NCI-H1417 treated with DMSO at 0.1 percent for 48 hours (cell line): ENCODE measurements at regions not wholly inside any gene's neighbourhood (a gene's known extent, or its start where the extent isn't known, plus 50 kb on each side); places are given as distances from the start of the nearest gene placed in this dataset.

ENCODE experiments used
- DNase-seq: peaks from one replicate; lab custom pipeline; 2025; lab: John Stamatoyannopoulos, UW

DNA sequence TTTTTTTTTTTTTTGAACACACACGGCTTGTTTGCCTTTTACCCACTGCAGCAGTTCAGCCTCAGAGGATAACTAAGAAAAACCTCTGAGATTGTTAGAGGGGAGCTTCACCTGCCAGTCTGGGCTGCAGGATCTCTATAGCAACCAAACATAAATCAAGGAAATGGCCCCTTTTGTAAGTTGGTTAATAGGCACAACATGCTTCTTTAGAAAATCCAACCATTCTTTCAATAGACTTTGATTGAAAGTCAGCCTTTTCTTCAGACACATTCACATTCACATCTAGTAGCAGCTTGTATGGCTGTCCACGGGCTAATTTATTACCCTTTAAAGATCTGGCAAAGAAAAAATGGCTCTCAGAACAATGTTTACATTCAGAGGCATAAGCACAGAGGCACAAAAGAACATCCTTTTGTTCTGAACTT lies 136.6 kb upstream of the RARB start:
- peak; percentile 35 for DNase-seq

- DNase-seq, result no peak
These were observed 136.0 kb upstream of the RARB start for GRCh38 chr3:25292036-25292435.

DNA sequence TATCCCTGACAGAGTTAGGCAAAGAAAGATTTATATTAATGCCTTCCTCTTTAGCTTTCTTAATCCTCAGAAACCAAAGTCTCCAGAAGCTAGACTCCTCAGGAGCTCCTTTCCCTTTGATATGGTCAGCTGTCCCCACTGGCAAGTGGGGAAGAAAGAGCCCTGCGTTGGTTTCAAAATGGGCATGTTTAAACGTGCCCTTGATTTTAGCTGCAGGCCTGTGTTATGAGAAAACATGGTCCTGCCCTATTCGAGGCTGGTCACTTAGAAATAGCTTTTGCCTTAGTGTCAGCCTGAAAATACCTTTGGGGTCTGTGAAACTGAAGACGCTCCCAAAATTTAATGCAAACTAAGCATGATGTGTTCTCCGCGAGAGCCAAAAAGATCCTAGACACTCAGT lies 135.5 kb upstream of the RARB start:
- no peak for DNase-seq

GRCh38 chr3:25293736-25294135 lies 134.3 kb upstream of the RARB start:
- DNase-seq, result no peak

- DNase-seq, result no peak
These were observed 133.8 kb upstream of the RARB start for GRCh38 chr3:25294169-25294805.

- no peak for DNase-seq
These were observed 130.1 kb upstream of the RARB start for GRCh38 chr3:25297667-25298585.

GRCh38 chr3:25300141-25300540 lies 127.9 kb upstream of the RARB start:
- no peak for DNase-seq

- DNase-seq, result no peak
These were observed 123.1 kb upstream of the RARB start for GRCh38 chr3:25304916-25305315.

GRCh38 chr3:25306066-25306465 lies 122.0 kb upstream of the RARB start:
- no peak for DNase-seq

DNA sequence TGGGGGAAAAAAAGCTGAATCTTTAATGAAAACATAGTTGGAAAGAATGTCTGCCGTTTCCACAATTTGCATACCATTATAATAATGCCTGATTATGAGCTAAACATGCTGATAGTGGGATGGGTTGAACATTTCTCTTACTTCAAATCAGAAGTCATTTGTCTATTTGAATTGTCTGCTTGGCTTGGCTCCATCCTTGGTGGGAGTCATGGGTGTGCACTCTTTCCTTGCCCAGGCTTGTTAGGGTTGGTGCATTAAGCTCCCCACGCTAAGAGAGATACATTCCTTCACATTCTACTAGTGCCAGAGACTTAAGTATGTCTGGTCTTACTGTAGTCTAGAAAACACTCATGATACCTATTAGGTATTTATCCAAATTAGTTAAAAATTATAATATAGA lies 121.4 kb upstream of the RARB start:
- DNase-seq, result no peak

DNA sequence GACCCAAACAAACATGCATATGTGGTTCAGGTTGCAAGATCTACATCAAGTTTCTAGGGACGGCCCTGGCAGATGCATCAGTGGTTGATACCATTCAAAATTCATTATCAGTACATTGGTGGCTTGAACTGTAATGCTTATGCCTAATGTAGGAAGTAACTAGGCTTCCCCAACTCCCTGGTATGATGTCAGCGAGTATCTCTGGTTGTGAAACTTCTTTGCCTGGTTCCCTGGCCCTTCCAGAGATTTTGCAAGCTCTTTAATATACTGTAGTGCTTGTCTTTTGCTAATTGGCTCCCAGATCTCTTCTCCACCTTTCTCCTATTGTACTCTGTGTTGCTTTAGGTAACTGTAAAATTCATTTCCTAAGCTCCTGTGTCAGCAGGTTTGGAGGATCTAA lies 114.8 kb upstream of the RARB start:
- DNase-seq, result no peak

GRCh38 chr3:25324954-25325655 lies 103.0 kb upstream of the RARB start:
- no peak for DNase-seq

DNA sequence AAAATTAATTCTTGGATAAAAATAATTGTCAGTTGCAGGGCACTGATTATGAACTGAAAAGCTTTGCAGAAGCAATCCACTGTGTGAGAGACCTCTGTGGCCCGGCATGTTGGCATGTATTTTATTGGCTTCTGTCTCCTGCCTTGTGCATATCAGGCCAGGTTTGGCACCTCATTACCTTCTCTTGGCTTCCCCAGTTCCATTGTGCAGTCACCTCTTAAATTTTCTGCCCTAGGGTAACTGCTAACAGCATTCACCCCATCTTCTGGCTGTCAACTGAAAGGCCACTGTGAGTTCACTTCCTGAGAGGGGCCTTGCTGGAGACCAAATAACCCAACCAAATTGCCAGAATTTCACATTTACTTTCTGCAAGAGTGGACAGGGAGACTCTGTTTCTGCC lies 92.7 kb upstream of the RARB start:
- DNase-seq, result no peak

DNA sequence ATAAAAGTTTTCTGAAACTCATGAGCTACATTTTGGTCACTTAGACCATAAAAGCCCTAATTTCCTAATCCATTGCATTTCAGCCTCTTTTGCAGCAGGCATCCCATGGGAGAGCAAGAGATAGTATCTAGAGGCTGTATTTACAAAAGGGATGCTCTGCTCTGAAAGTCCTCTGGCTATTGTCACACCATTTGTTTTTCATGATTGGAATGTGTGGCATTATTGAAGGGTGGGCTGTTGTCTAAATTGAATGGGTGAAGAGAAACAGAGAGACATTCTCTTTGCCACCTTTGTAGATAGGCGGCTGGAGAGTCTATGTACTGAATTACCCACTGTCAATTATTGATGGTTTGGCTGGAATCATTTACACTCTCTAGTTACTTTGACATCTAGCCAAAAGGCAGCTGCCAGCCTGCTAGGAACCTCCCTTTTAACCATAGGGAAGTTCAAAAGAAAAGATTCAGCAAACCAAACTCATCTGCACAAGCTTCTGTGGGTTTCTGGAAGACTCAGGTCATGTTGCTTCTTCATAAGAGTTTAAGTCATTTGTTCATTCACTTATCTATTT lies 89.8 kb upstream of the RARB start:
- DNase-seq, result no peak

- no peak for DNase-seq
These were observed 88.8 kb upstream of the RARB start for GRCh38 chr3:25339225-25339624.

- DNase-seq, result no peak
These were observed 83.4 kb upstream of the RARB start for GRCh38 chr3:25344670-25345069.

DNA sequence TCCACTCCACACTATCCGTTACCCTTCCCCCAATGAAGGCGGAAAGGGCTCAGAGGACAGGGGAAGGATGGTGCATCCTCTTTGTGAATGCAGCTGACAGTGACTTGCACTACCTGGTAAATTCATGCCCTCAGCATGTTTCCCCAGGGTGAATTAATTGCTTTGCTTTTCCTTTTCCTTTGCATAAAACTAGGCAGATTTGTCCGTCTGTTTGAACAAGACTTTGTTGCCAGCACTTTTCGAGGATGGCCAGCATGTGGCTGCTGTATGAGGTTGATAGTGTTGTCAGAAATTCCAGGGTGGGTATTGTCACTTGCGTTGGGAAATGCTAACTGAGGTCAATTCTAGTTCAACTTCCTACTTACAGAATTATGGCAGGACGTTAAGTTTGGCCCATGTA lies 79.0 kb upstream of the RARB start:
- DNase-seq, result no peak

GRCh38 chr3:25349828-25350724 lies 78.0 kb upstream of the RARB start:
- no peak for DNase-seq

DNA sequence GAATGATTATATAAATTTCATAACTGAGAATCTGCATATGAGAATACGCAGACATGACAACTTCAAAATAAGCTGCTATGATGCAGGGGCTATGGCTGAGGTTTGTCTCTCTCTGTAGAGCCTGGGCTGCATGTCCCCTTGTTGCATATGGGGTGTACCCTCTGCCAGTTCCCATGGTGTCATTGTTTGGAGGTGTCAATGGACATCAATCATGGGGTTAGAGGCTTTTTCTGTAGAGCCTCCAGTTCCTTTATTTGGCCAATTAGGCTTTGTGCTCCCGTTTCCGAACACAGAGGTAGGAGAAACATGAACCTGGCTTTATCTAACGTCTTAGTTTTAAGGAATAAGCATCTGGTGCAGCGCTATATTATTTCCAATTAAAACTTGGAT lies 77.3 kb upstream of the RARB start:
- DNase-seq, result no peak

- no peak for DNase-seq
These were observed 74.0 kb upstream of the RARB start for GRCh38 chr3:25354071-25354470.

DNA sequence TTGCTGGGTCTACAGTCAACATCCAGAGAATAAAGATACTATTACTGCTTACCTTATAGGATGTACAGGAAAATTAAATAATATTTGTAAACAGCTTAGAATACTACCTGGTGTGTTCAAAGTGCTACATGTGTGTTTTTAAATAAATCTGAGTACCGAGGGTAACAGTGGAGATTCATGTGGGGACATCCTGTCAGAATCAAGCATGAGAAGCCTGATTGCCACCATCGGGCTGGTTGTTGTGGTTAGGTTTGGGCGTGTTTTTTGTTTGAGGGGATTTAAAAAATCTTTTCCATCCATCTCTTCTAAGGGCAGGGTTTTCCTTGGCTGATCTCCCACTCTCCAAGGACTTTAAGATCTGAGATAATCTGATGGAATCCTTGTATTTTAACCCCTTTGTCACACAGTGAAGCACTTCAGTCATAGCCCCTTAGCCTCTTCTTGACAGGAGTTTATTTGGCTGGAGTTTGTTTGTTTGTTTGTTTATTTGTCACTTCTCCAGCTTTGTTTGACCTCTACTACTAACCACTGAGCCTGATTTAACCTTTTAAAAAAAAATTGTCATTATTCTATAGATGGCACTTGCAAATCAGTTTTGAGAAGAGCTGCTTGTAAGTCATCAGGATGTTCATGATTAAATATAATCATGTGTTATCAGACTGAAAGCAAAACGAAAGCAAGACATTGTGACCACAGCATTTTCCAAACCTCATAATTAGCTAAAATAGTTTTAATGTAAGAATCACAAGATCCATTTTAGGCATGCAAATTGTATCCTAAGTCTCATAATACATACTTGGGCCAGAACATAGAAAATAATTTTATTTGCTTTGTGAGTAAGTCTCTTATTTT lies 72.8 kb upstream of the RARB start:
- DNase-seq, result no peak
